GM10266 (cell line): ENCODE measurements at regions not wholly inside any gene's neighbourhood (a gene's known extent, or its start where the extent isn't known, plus 50 kb on each side); places are given as distances from the start of the nearest gene placed in this dataset.

Experiments
- DNase-seq: peaks from one replicate; pipeline ENCODE4 v3.0.0; 2012; ENCODE audit errors: extremely low spot score
- CTCF ChIP-seq: IDR thresholded peaks from 2 replicates; pipeline ENCODE4 v1.5.1; 2012; ENCODE audit warnings: mild to moderate bottlenecking, low read depth; ENCODE audit not compliant: control insufficient read depth, insufficient read depth; ENCODE audit errors: missing control alignments

DNA sequence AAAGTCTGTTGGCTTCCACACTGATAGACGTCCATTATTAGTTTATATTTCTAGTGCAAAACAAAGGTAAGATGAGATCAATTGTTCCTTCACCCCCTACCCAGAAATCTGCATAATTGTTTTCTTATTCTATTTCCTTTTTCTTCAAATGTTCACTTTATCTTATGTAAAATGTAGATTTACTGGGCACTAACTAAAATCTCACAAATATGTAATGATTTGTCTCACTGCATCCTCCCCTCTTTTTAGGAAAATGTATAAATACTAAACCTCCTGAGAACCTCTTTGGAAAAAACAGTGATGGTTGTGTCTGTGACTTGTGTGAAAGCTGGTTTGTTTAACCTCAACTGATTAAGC lies 1377.2 kb upstream of the MIR17HG start:
- TF ChIP-seq CTCF: no peak
- no peak for DNase-seq

- no peak for TF ChIP-seq CTCF
- DNase-seq: no peak
Observed at GRCh38 chr13:89977203-89977602, 1370.3 kb upstream of the MIR17HG start.

- no peak for TF ChIP-seq CTCF
- DNase-seq: no peak
Observed at GRCh38 chr13:89980896-89981295, 1366.6 kb upstream of the MIR17HG start.

DNA sequence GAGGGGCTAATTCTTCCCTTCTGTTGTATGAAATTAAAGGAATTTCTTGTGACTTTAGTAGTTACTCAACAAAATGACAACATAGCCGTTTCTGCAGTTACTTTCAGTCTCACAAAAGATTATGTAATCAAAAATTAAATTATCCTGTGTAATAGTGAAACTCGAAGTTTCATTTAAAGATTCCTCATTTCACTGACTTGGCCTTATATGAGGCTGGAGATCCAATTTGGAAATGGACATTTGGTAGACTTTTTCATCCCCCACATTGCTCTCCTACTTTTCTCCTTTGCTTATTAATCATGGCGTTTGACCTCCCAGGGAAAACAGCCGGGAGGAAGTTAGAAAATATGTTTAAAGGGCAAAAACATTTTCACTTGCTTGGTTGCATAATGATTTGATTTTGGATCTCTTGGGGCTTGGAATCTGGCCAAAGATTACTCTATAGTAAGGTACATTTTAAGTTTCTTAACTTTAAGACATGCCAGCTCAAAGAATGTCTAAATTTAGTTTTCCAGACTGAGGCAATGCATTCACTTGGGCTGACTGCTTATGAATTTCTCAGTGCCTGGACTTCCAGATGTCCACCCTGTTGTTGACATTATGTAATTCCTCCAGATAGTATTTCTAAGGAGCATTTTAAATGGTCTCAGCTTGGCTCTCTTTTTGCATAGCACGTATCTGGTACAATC lies 1364.9 kb upstream of the MIR17HG start:
- no peak for DNase-seq
- no peak for TF ChIP-seq CTCF

GRCh38 chr13:89988206-89988605 lies 1359.3 kb upstream of the MIR17HG start:
- no peak for DNase-seq
- TF ChIP-seq CTCF: no peak

DNA sequence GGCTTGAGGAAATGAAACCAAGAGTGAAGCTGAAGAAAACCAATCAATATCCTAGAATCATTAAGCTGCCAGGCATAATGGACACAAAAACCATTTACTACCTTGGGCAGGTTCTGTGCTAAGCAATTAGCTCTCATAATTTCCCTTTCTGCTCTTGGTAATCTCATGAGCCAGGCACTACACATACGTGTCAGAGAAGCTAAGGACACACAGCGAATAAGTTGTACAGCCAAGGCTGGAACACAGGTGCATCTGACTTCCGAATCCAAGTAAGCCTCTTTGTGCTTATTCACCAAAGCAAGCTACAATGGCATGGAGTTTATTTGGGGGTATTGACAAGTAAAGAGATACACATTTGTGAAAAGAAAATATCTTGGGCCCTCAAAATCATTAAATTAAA lies 1343.9 kb upstream of the MIR17HG start:
- no peak for TF ChIP-seq CTCF
- DNase-seq: no peak

DNA sequence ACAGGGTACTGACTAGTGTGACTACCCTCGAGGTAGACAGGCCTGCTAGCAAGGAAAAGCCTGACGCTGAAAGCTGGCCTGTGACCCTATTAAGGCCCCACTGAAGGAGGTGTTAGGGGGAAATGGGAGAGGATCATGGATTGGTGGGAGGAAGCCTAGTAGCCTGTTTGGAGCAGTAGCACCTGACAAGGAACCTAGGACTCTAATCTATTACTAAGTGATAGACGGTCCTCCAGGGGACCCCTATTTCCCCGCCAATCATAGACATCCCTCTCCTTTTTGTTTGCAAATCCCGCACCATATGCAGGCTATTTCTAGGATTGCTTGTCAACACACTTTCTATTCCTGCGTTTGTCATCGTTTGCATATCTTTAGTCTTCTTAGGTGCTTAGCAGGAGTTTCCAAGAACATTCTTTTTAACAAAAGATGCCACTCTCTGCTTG lies 1338.8 kb upstream of the MIR17HG start:
- no peak for TF ChIP-seq CTCF
- no peak for DNase-seq
